ENCODE measurements at regions not wholly inside any gene's neighbourhood (a gene's known extent, or its start where the extent isn't known, plus 50 kb on each side); places are given as distances from the start of the nearest gene placed in this dataset.

- Histone ChIP-seq H2AFZ (ENCODE audit: insufficient read depth, low read length, poor library complexity) (no peak overlapping the region), H3K23ac (ENCODE audit: low read length) (no peak overlapping the region), H4K8ac (ENCODE audit: low read depth, low read length) (no peak overlapping the region), H3K14ac (ENCODE audit: low read length) (no peak overlapping the region), H3K4me1 (ENCODE audit: control insufficient read depth in 1 of 2, insufficient read depth in 2 of 2, low read length in 2 of 2) (no peaks in the 10 kb centered on the region), H2BK120ac (ENCODE audit: insufficient read depth, low read length, poor library complexity) (no peak overlapping the region), H3K27ac (ENCODE audit: low read depth, low read length) (no peak overlapping the region), H3K18ac (ENCODE audit: low read length) (no peak overlapping the region), H3K79me1 (ENCODE audit: low read length) (no peaks in the 10 kb centered on the region), H2BK12ac (ENCODE audit: low read length) (no peak overlapping the region), H3K9ac (ENCODE audit: low read length) (no peak overlapping the region), H3K4me3 (ENCODE audit: low read depth, low read length) (no peak overlapping the region), H4K12ac (ENCODE audit: low read depth, low read length) (no peak overlapping the region), H2BK5ac (ENCODE audit: low read depth, low read length, poor library complexity) (no peak overlapping the region), H3K4me2 (ENCODE audit: low read length) (no peak overlapping the region), H4K91ac (ENCODE audit: low read depth, low read length) (no peak overlapping the region), H3K36me3 (ENCODE audit: control insufficient read depth in 1 of 2, insufficient read depth in 2 of 2, low read length in 2 of 2) (no peaks in the 10 kb centered on the region), H3K79me2 (ENCODE audit: control insufficient read depth, insufficient read depth, low read length, poor library complexity) (no peaks in the 10 kb centered on the region), H3K27me3 (ENCODE audit: insufficient read depth, low read length) (no peaks in the 10 kb centered on the region), H2AK5ac (ENCODE audit: low read length) (no peak overlapping the region), H3K4ac (ENCODE audit: low read depth, low read length) (no peak overlapping the region), H3K9me3 (ENCODE audit: insufficient read depth, low read depth, low read length) (no peaks in the 10 kb centered on the region)
- WGBS (ENCODE audit: extremely low coverage, insufficient coverage, insufficient read length) = no CpG with 5 or more reads among the region's 2 CpGs
- no peak for DNase-seq
These were observed 266.8 kb upstream of the PRMT6 start for GRCh38 chr1:106789686-106790085.

DNA sequence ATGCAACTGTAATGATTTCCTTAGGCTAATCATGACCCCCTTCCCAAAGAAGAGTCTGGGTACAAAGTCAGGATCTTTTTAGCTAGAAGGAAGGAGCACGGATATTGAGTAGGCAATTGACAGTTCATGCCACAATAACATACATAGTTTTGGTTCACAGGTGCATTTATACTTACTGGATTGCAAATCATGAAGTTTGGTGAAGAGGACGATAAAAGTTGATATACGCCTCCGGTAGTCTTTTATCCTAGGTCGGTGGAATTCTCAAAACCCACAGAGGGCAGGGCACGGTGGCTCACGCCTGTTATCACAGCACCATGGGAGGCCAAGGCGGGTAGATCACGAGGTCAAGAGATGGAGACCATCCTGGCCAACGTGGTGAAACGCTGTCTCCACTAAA, 265.4 kb upstream of the PRMT6 start:
- H3K79me2 ChIP-seq (ENCODE audit: control insufficient read depth, insufficient read depth, low read length, poor library complexity) = no peaks in the 10 kb centered on the region
- WGBS (ENCODE audit: extremely low coverage, insufficient coverage, insufficient read length) = no CpG with 5 or more reads among the region's 11 CpGs
- H3K23ac ChIP-seq (ENCODE audit: low read length) = no peak overlapping the region

DNA sequence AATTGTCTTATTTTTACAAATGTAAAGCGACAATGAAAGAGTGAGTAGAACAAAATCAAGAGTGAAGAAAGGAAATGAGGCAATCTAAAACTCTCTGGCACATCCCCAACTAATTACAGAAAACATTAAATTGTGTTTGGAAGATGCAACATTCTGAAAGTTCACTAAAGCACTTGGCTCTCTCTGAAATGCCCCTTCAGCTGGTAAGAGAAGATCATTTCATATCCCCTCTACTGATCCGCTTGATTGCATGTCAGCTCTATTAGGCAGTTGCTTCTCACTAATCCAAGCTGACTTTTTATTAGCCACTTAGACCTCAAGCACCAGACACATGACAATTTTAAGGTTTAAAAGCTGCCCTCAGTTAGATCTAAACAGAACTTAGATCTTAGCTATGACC, 262.8 kb upstream of the PRMT6 start:
- H3K4me1 ChIP-seq (ENCODE audit: control insufficient read depth in 1 of 2, insufficient read depth in 2 of 2, low read length in 2 of 2) = no peaks in the 10 kb centered on the region
- H3K79me2 ChIP-seq (ENCODE audit: control insufficient read depth, insufficient read depth, low read length, poor library complexity) = no peaks in the 10 kb centered on the region
- H3K4ac ChIP-seq (ENCODE audit: low read depth, low read length) = no peak overlapping the region
- H3K4me3 ChIP-seq (ENCODE audit: low read depth, low read length) = no peak overlapping the region
- H2AFZ ChIP-seq (ENCODE audit: insufficient read depth, low read length, poor library complexity) = no peak overlapping the region
- no peak overlapping the region for H3K23ac ChIP-seq (ENCODE audit: low read length)
- H2BK120ac ChIP-seq (ENCODE audit: insufficient read depth, low read length, poor library complexity) = no peak overlapping the region
- no peak overlapping the region for H2BK12ac ChIP-seq (ENCODE audit: low read length)
- H3K9ac ChIP-seq (ENCODE audit: low read length) = no peak overlapping the region
- no CpG with 5 or more reads among the region's 2 CpGs for WGBS (ENCODE audit: extremely low coverage, insufficient coverage, insufficient read length)
- H3K27ac ChIP-seq (ENCODE audit: low read depth, low read length) = no peak overlapping the region
- no peaks in the 10 kb centered on the region for H3K27me3 ChIP-seq (ENCODE audit: insufficient read depth, low read length)
- no peak overlapping the region for H3K18ac ChIP-seq (ENCODE audit: low read length)
- H3K4me2 ChIP-seq (ENCODE audit: low read length) = no peak overlapping the region
- no peak overlapping the region for H3K14ac ChIP-seq (ENCODE audit: low read length)
- H3K36me3 ChIP-seq (ENCODE audit: control insufficient read depth in 1 of 2, insufficient read depth in 2 of 2, low read length in 2 of 2) = no peaks in the 10 kb centered on the region
- no peak overlapping the region for H4K12ac ChIP-seq (ENCODE audit: low read depth, low read length)
- no peak overlapping the region for H2AK5ac ChIP-seq (ENCODE audit: low read length)
- no peak overlapping the region for H4K91ac ChIP-seq (ENCODE audit: low read depth, low read length)
- no peak overlapping the region for H4K8ac ChIP-seq (ENCODE audit: low read depth, low read length)
- no peaks in the 10 kb centered on the region for H3K79me1 ChIP-seq (ENCODE audit: low read length)
- DNase-seq = no peak
- H2BK5ac ChIP-seq (ENCODE audit: low read depth, low read length, poor library complexity) = no peak overlapping the region
- H3K9me3 ChIP-seq (ENCODE audit: insufficient read depth, low read depth, low read length) = no peaks in the 10 kb centered on the region

More for the DNA sequence above, 265.4 kb upstream of the PRMT6 start:
- Histone ChIP-seq H3K18ac (ENCODE audit: low read length) (no peak overlapping the region), H2AK5ac (ENCODE audit: low read length) (no peak overlapping the region), H4K8ac (ENCODE audit: low read depth, low read length) (no peak overlapping the region), H2BK12ac (ENCODE audit: low read length) (no peak overlapping the region), H2BK5ac (ENCODE audit: low read depth, low read length, poor library complexity) (no peak overlapping the region), H4K12ac (ENCODE audit: low read depth, low read length) (no peak overlapping the region), H3K27ac (ENCODE audit: low read depth, low read length) (no peak overlapping the region), H3K4me2 (ENCODE audit: low read length) (no peak overlapping the region), H3K14ac (ENCODE audit: low read length) (no peak overlapping the region), H3K4ac (ENCODE audit: low read depth, low read length) (no peak overlapping the region), H2BK120ac (ENCODE audit: insufficient read depth, low read length, poor library complexity) (no peak overlapping the region), H3K9me3 (ENCODE audit: insufficient read depth, low read depth, low read length) (no peaks in the 10 kb centered on the region), H3K9ac (ENCODE audit: low read length) (no peak overlapping the region), H3K36me3 (ENCODE audit: control insufficient read depth in 1 of 2, insufficient read depth in 2 of 2, low read length in 2 of 2) (no peaks in the 10 kb centered on the region), H4K91ac (ENCODE audit: low read depth, low read length) (no peak overlapping the region), H3K4me1 (ENCODE audit: control insufficient read depth in 1 of 2, insufficient read depth in 2 of 2, low read length in 2 of 2) (no peaks in the 10 kb centered on the region), H3K4me3 (ENCODE audit: low read depth, low read length) (no peak overlapping the region), H3K27me3 (ENCODE audit: insufficient read depth, low read length) (no peaks in the 10 kb centered on the region), H3K79me1 (ENCODE audit: low read length) (no peaks in the 10 kb centered on the region), H2AFZ (ENCODE audit: insufficient read depth, low read length, poor library complexity) (no peak overlapping the region)
- DNase-seq = no peak

DNA sequence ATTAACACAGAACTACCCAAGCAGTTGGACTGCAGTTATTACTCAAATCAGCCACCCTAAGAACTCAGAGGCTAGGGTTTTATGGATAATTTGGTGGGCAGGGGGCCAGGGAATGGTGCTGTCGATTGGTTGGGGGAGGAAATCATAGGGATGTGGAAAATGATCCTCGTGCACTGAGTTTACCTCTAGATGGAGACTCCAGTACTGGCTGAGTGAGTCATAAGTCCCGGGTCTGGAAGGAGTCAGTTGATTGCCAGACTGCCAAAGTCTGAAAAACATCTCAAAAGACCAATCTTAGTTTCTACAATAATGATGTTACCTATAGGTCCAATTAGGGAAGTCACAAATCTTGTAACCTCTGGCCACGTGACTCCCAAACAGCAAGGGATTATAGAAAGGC, 257.5 kb upstream of the PRMT6 start:
- no peak overlapping the region for H3K27ac ChIP-seq (ENCODE audit: low read depth, low read length)
- no CpG with 5 or more reads among the region's 4 CpGs for whole genome bisulfite sequencing (ENCODE audit: extremely low coverage, insufficient coverage, insufficient read length)
- H3K27me3 ChIP-seq (ENCODE audit: insufficient read depth, low read length) = no peaks in the 10 kb centered on the region

More for the DNA sequence above, 257.5 kb upstream of the PRMT6 start:
- H4K91ac ChIP-seq (ENCODE audit: low read depth, low read length) = no peak overlapping the region
- H3K9ac ChIP-seq (ENCODE audit: low read length) = no peak overlapping the region
- H2BK120ac ChIP-seq (ENCODE audit: insufficient read depth, low read length, poor library complexity) = no peak overlapping the region
- H3K36me3 ChIP-seq (ENCODE audit: control insufficient read depth in 1 of 2, insufficient read depth in 2 of 2, low read length in 2 of 2) = no peaks in the 10 kb centered on the region
- no peak overlapping the region for H2BK5ac ChIP-seq (ENCODE audit: low read depth, low read length, poor library complexity)
- no peak overlapping the region for H3K14ac ChIP-seq (ENCODE audit: low read length)
- H3K23ac ChIP-seq (ENCODE audit: low read length) = no peak overlapping the region
- no peak overlapping the region for H4K8ac ChIP-seq (ENCODE audit: low read depth, low read length)
- no peak overlapping the region for H2AK5ac ChIP-seq (ENCODE audit: low read length)
- H2AFZ ChIP-seq (ENCODE audit: insufficient read depth, low read length, poor library complexity) = no peak overlapping the region
- no peaks in the 10 kb centered on the region for H3K79me1 ChIP-seq (ENCODE audit: low read length)
- no peak for DNase-seq
- H3K9me3 ChIP-seq (ENCODE audit: insufficient read depth, low read depth, low read length) = no peaks in the 10 kb centered on the region
- H3K4ac ChIP-seq (ENCODE audit: low read depth, low read length) = no peak overlapping the region
- no peak overlapping the region for H3K4me2 ChIP-seq (ENCODE audit: low read length)
- H3K4me3 ChIP-seq (ENCODE audit: low read depth, low read length) = no peak overlapping the region
- no peaks in the 10 kb centered on the region for H3K4me1 ChIP-seq (ENCODE audit: control insufficient read depth in 1 of 2, insufficient read depth in 2 of 2, low read length in 2 of 2)
- no peak overlapping the region for H3K18ac ChIP-seq (ENCODE audit: low read length)
- no peaks in the 10 kb centered on the region for H3K79me2 ChIP-seq (ENCODE audit: control insufficient read depth, insufficient read depth, low read length, poor library complexity)
- no peak overlapping the region for H2BK12ac ChIP-seq (ENCODE audit: low read length)
- no peak overlapping the region for H4K12ac ChIP-seq (ENCODE audit: low read depth, low read length)

All from trophoblast cell (in vitro differentiated cells and primary cell).